Muscle layer of colon (tissue), 2 donors: ENCODE measurements at regions not wholly inside any gene's neighbourhood (a gene's known extent, or its start where the extent isn't known, plus 50 kb on each side); places are given as distances from the start of the nearest gene placed in this dataset.
A peak's percentile ranks its signal among the peaks of the same experiment; 100 is the strongest.
"Not testable (repeated sequence)": the region's sequence is repeated elsewhere in the genome, so short reads cannot be mapped to it uniquely, and the experiment has no call there.

Experiments
- H3K27ac ChIP-seq: one replicate; pipeline ENCODE4 v1.7.0; 2013; ENCODE audit warnings: low read depth, mild to moderate bottlenecking, low read length, moderate library complexity
- H3K27me3 ChIP-seq, 2 donors: one replicate each; pipeline ENCODE4 v1.7.0; 2013; ENCODE audit warnings: low read length in 2 of 2, mild to moderate bottlenecking in 2 of 2; ENCODE audit not compliant: insufficient read depth in 2 of 2, control insufficient read depth in 1 of 2
- H3K36me3 ChIP-seq: one replicate; pipeline ENCODE4 v1.7.0; 2013; ENCODE audit warnings: mild to moderate bottlenecking, low read length; ENCODE audit not compliant: insufficient read depth
- H3K4me1 ChIP-seq: one replicate; pipeline ENCODE4 v1.7.0; 2013; ENCODE audit warnings: mild to moderate bottlenecking, low read length; ENCODE audit not compliant: insufficient read depth
- H3K4me3 ChIP-seq, 2 donors: one replicate each; pipeline ENCODE4 v1.7.0; 2013; ENCODE audit warnings: low read length in 2 of 2, low read depth in 1 of 2, mild to moderate bottlenecking in 1 of 2, moderate library complexity in 1 of 2
- H3K9ac ChIP-seq: one replicate; pipeline ENCODE4 v1.7.0; 2013; ENCODE audit warnings: low read length
- H3K9me3 ChIP-seq: one replicate; pipeline ENCODE4 v1.7.0; 2013; ENCODE audit warnings: mild to moderate bottlenecking, low read length
- donor health status: abdominal sarcoma.
- donor health status: Adenocarcinoma of cecum.

GRCh38 chr7:136116186-136116585, 139.0 kb upstream of the MTPN start:
- no peak overlapping the region for H3K4me3 ChIP-seq
- H3K9ac ChIP-seq, result no peak overlapping the region
- no peaks in the 10 kb centered on the region for H3K27me3 ChIP-seq
- H3K9me3 ChIP-seq, result no peaks in the 10 kb centered on the region
- H3K4me1 ChIP-seq, result no peaks in the 10 kb centered on the region
- no peaks in the 10 kb centered on the region for H3K36me3 ChIP-seq
- no peak overlapping the region for H3K27ac ChIP-seq

DNA sequence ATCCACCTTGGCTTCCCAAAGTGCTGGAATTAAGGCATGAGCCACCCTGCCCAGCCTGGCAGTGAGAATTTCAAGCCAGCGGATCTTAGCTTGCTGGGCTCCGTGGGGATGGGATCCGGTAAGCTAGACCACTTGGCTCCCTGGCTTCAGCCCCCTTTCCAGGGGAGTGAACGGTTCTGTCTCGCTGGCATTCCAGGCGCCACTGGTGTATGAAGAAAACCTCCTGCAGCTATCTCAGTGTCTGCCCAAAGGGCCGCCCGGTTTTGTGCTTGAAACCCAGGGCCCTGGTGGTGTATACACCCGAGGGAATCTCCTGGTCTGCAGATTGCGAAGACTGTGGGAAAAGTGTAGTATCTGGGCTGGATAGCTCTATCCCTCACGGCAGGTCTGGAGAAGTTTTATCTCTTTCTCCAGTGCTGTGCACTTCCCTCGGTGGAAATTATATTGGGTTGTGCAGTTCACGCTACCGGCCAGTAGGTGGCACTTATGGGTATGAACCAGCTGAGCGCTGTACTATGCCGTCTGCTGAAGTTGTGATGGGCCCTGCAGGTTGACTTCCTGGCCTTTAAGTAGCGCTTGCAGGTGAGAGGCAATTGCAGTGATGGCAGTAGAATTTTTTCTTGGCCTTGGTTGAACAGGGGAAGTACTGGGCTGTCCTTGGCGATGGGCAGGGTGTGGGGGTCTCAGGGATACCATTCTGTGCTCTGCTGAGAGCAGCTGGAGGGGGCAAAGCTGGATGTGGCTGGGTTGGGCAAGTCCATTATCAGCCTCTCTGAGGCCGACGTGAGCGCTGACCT, 138.0 kb upstream of the MTPN start:
- Histone ChIP-seq H3K4me3 (no peak overlapping the region), H3K27ac (no peak overlapping the region), H3K9ac (no peak overlapping the region), H3K4me1 (no peaks in the 10 kb centered on the region), H3K36me3 (no peaks in the 10 kb centered on the region), H3K27me3 (no peaks in the 10 kb centered on the region), H3K9me3 (no peaks in the 10 kb centered on the region)

- not testable (repeated sequence) for H3K9me3 ChIP-seq, H3K36me3 ChIP-seq, H3K9ac ChIP-seq, H3K4me3 ChIP-seq, H3K27me3 ChIP-seq, H3K27ac ChIP-seq, H3K4me1 ChIP-seq
These were observed 137.3 kb upstream of the MTPN start for GRCh38 chr7:136114467-136114866.

- not testable (repeated sequence) for H3K27ac ChIP-seq
These were observed 131.9 kb upstream of the MTPN start for GRCh38 chr7:136109037-136109436.

DNA sequence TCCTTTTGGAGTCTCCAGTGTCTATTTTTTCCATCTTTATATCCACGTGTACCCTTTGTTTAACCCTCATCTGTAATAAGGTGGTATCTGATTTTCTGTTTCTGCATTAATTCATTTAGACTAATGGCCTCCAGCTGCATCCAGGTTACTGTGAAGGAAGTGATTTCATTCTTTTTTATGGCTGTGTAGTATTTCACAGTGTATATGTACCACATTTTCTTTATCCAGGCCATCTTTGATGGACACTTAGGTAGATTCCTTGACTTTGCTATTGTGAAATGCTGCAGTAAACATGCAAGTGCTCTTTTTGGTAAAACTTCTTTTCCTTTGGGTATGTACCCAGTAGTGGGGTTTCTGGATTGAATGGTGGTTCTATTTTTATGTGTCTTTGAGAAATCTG, 128.0 kb upstream of the MTPN start:
- Histone ChIP-seq H3K4me1 (no peaks in the 10 kb centered on the region), H3K9ac (no peak overlapping the region), H3K27ac (no peak overlapping the region)

More at GRCh38 chr7:136109037-136109436, 131.9 kb upstream of the MTPN start:
- not testable (repeated sequence) for H3K36me3 ChIP-seq, H3K4me3 ChIP-seq, H3K27me3 ChIP-seq, H3K4me1 ChIP-seq, H3K9ac ChIP-seq, H3K9me3 ChIP-seq

DNA sequence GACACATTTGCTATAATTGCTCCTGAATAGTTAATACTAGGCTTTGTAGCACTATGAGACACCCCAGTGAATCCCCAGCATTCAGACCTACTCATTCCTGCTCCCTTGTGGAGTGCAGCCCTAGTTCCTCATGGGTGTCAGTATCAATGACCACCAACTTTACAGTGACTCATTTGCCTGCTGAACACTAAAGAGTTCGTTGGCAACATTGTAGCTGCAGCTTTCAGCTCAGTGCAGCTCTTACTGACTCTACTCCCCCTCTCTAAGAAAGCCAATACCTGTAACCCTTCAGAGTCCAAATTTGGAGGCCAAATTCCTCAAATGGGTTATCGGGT, 127.1 kb upstream of the MTPN start:
- no peak overlapping the region for H3K9ac ChIP-seq
- H3K36me3 ChIP-seq, result no peaks in the 10 kb centered on the region
- no peak overlapping the region for H3K27ac ChIP-seq
- H3K9me3 ChIP-seq, result no peaks in the 10 kb centered on the region
- no peaks in the 10 kb centered on the region for H3K27me3 ChIP-seq
- H3K4me1 ChIP-seq, result no peaks in the 10 kb centered on the region
- H3K4me3 ChIP-seq, result no peak overlapping the region

More for the DNA sequence above, 128.0 kb upstream of the MTPN start:
- no peaks in the 10 kb centered on the region for H3K36me3 ChIP-seq
- no peak overlapping the region for H3K4me3 ChIP-seq
- H3K27me3 ChIP-seq, result no peaks in the 10 kb centered on the region
- H3K9me3 ChIP-seq, result no peaks in the 10 kb centered on the region

- H3K9me3 ChIP-seq, result no peaks in the 10 kb centered on the region
These were observed 126.5 kb upstream of the MTPN start for GRCh38 chr7:136103545-136104268.

DNA sequence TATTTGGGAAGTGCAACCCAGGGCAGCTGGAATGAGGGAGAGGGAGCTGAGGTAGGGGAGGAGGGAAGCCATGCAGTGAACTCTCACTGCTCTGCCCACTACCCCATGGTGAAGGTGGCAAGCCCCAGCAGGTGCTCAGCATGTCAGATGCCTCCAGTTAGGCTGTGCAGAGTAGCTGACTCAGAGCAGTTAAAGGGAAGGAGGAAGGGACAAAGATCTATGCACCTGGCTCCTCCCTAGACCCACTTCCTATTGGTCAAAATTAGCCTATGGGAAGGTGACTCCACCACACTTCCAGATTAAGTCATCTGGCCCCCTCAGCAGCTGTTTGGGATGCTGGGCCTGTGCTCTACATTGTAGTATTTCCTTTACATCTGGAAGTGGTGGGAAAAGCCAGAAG, 125.7 kb upstream of the MTPN start:
- no peaks in the 10 kb centered on the region for H3K36me3 ChIP-seq
- no peaks in the 10 kb centered on the region for H3K9me3 ChIP-seq
- no peaks in the 10 kb centered on the region for H3K27me3 ChIP-seq
- H3K9ac ChIP-seq, result no peak overlapping the region
- no peak overlapping the region for H3K27ac ChIP-seq
- H3K4me1 ChIP-seq, result no peaks in the 10 kb centered on the region
- H3K4me3 ChIP-seq, result no peak overlapping the region

More at GRCh38 chr7:136103545-136104268, 126.5 kb upstream of the MTPN start:
- Histone ChIP-seq H3K36me3 (no peaks in the 10 kb centered on the region), H3K27ac (no peak overlapping the region), H3K9ac (no peak overlapping the region), H3K4me3 (no peak overlapping the region), H3K4me1 (no peaks in the 10 kb centered on the region), H3K27me3 (no peaks in the 10 kb centered on the region)

DNA sequence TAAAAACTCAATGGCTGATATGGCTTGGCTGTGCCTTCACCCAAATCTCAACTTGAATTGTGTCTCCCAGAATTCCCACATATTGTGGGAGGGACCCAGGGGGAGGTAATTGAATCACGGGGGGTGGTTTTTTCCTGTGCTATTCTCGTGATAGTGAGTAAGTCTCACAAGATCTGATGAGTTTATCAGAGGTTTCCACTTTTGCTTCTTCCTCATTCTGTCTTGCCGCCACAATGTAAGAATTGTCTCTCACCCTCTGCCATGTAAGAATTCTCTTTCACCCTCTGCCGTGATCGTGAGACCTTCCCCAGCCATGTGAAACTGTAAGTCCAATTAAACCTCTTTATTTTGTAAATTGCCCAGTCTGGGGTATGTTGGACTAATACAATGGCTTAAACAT, 115.6 kb upstream of the MTPN start:
- not testable (repeated sequence) for H3K27ac ChIP-seq, H3K4me3 ChIP-seq, H3K27me3 ChIP-seq

GRCh38 chr7:136087881-136088280, 110.7 kb upstream of the MTPN start:
- Histone ChIP-seq H3K27me3 (no peaks in the 10 kb centered on the region), H3K27ac (no peak overlapping the region), H3K4me3 (no peak overlapping the region)

More for the DNA sequence above, 115.6 kb upstream of the MTPN start:
- H3K36me3 ChIP-seq, H3K9me3 ChIP-seq, H3K4me1 ChIP-seq, H3K9ac ChIP-seq: not testable (repeated sequence)

DNA sequence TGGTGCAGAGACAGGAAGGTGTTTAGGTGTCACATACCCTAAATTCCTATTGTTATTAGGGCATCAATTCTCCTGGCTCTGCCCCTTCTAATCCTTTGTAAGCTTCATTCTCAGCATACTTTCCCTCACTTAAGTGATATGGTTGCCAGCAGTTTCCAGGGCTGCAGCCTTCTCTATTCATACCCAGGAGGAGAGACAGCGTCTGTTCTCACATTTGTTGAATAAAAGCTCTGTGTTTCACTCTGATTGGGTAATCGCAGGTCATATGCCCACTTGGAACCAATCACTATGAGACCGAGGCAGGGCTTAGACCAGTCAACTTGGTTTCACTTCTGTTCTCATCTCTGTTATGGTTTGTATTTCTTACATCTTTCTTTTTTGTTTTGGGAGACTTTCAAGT, 109.6 kb upstream of the MTPN start:
- Histone ChIP-seq H3K27me3 (no peaks in the 10 kb centered on the region), H3K9me3 (no peaks in the 10 kb centered on the region), H3K36me3 (no peaks in the 10 kb centered on the region), H3K4me3 (peak overlapping the region in 1 of 2 donors; percentile 30), H3K4me1 (no peaks in the 10 kb centered on the region), H3K9ac (no peak overlapping the region), H3K27ac (no peak overlapping the region)

More at GRCh38 chr7:136087881-136088280, 110.7 kb upstream of the MTPN start:
- Histone ChIP-seq H3K9me3 (no peaks in the 10 kb centered on the region), H3K9ac (no peak overlapping the region), H3K4me1 (no peaks in the 10 kb centered on the region), H3K36me3 (no peaks in the 10 kb centered on the region)

GRCh38 chr7:136079934-136080333, 102.8 kb upstream of the MTPN start:
- H3K9ac ChIP-seq, result no peak overlapping the region
- H3K9me3 ChIP-seq, result no peaks in the 10 kb centered on the region
- no peaks in the 10 kb centered on the region for H3K36me3 ChIP-seq
- no peaks in the 10 kb centered on the region for H3K4me1 ChIP-seq
- no peak overlapping the region for H3K4me3 ChIP-seq
- H3K27ac ChIP-seq, result no peak overlapping the region
- no peaks in the 10 kb centered on the region for H3K27me3 ChIP-seq
